HG02623 (cell line): ENCODE measurements at regions not wholly inside any gene's neighbourhood (a gene's known extent, or its start where the extent isn't known, plus 50 kb on each side); places are given as distances from the start of the nearest gene placed in this dataset.

ENCODE experiments used
- ATAC-seq: cut with Tn5 transposase; IDR thresholded peaks from one replicate; pipeline ENCODE4 v1.9.1; 2021; ENCODE audit warnings: moderate library complexity; ENCODE audit not compliant: unreplicated experiment

GRCh38 chr3:59267021-59267420 lies 217.2 kb upstream of the CFAP20DC start:
- no peak for ATAC-seq

DNA sequence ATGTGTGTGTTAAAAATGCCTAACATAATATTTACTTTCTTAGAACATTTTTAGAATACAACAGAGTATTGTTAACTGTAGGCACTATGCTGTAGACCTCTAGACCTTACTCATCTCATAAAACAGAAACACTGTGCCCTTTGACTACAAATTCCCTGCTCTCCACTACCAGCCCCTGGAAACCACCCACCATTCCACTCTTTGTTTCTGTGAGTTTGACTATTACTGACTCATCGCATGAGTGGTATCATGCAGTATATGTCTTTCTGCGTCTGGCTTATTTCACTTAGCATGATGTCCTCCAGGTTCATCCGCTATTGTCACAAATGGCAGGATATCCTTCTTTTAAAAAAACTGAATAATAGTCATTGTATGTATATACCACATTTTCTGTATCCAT lies 216.7 kb upstream of the CFAP20DC start:
- ATAC-seq = no peak

DNA sequence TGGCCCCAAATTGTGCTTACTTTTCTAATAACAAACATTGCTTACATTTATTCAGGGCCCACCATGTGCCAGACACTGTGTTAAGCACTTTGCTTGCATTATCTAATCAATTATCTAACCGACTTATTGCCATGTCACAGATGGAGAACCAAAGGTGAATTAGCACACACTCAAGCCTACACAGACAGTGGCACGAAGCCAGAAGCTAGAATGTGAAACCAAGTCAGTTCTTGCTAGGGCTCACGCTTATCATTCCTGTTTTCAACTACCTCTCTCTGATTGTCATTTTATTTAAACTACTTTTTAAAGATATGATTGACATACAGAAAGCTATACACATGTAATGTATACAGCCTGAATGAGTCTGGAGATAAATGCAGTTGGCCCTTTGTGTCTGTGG lies 215.7 kb upstream of the CFAP20DC start:
- ATAC-seq = no peak

DNA sequence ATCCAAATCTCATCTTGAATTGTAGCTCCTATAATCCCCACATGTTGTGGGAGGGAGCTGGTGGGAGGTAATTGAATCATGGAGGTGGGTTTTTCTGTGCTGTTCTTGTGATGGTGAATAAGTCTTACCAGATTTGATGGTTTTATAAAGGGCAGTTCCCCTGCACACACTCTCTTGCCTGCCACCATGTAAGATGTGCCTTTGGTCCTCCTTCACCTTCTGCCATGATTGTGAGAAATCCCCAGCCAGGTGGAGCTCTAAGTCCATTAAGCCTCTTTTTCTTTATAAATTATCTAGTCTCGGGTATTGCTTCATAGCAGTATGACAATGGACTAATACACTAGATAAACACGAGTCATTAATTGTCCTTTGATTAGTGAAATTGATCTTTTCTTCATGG lies 214.5 kb upstream of the CFAP20DC start:
- no peak for ATAC-seq

- ATAC-seq = no peak
Observed at GRCh38 chr3:59263152-59263551, 213.3 kb upstream of the CFAP20DC start.

DNA sequence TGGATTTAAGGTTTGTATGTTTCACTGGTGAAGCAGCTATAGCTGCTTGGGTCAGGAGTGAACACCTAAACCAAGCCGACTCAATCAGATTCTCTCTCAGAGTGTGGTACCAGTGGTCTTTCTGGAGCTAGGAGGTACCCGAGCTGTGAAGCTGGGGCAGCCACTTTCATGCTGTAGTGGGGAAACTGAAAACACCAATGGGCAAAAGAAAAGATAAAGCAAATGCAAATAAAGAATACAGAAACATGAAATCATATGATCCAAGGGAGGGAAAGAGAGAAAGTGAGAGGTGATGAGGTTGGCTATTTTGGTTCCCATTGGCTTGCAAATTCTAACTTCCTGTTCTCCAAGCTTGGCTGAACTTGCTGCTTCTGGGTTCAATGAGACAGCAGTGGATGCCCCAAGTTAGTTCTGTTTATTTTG lies 212.3 kb upstream of the CFAP20DC start:
- ATAC-seq = peak; percentile 96

- no peak for ATAC-seq
Observed at GRCh38 chr3:59261009-59261408, 211.2 kb upstream of the CFAP20DC start.

DNA sequence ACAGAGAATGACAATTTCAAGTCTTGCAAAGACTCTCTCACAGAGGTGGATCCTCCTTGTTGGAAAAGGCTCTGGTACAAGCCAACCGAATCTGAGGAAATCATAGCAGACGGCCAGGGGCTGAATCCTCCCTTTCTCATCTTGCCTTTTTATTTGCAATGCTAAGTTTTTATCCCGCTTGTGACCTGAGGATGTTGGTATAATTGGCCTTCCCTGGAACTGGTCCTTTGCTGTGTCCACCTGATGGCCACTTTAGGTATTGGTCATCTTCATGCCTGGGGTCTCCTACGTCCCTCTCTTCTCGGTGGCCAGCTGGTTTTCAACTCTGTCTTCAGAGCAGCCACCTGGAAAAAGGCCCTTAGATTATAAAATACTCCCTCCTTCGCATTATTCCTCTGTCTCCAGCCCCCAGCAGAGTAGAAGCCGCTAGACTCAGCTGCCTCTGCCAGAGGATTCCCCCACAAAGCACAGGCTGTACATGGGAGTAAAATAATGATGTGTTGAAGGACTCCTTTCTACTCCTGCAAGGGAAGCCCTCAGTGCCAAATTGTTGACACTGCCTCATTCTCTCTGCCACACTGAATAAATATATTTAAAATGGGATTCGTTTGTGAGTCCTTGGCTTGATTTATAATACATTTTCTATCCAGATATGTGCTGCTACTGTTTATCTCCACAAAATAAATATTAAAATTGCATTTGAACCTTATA lies 208.9 kb upstream of the CFAP20DC start:
- ATAC-seq = no peak

GRCh38 chr3:59257506-59257905 lies 207.7 kb upstream of the CFAP20DC start:
- no peak for ATAC-seq

- ATAC-seq = no peak
Observed at GRCh38 chr3:59256230-59256629, 206.4 kb upstream of the CFAP20DC start.

GRCh38 chr3:59254976-59255375 lies 205.2 kb upstream of the CFAP20DC start:
- no peak for ATAC-seq

DNA sequence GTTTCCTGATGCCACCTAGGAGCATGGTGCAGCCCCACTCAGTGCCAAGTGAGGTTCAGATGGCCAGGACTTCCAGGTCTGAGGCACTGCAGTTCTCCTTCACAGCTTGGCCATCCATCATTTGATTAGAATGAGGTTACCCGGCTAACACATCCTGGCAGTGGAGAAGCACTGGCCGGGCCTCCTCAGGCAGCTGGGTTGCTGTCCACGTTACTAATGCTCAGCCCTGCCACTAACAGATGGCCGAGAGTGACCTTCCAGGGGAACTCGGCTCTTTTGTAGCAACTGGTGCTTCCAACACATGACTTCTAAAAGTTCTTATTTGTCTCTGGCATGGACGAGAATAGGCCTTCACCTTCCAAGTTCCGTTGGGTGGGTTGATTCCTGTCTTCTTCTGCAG lies 204.6 kb upstream of the CFAP20DC start:
- ATAC-seq = no peak

DNA sequence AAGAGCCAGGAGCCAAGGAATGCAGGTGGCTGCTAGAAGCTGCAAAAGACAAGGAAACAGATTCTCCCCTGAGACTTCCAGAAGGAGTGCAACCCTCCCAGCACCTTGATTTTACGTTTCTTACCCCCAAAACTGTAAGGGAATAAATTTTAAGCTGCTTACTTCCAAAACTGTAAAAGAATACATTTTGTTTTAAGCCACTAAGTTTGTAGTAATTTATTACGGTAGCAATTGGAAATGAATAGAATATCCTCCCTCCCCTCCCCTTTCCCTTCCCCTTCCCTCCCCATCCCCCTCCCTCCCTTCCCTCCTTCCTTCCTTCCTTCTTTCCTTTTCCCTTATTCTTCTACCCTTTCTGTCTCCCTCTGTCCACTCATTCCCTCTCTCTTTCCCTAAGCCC lies 203.7 kb upstream of the CFAP20DC start:
- no peak for ATAC-seq

- ATAC-seq = no peak
Observed at GRCh38 chr3:59251869-59252268, 202.0 kb upstream of the CFAP20DC start.

DNA sequence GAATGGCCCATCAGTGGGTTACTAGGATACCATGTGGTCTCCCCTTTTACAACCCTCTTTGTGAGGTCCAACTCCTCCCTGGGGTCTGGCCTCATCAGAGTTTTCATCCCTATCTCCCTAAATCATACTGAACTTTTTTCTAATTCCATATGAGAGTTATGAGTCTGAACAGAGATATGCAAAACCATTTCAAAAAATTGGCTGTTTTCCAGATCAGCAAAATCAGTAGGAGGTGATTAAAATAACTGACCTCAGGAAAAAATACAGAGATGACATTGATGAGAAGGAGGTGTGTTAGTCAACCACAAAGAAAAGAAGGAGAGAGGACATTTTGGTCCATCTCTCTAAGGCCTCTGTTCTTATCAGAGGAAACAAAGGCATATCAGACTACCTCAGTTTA lies 200.8 kb upstream of the CFAP20DC start:
- no peak for ATAC-seq

DNA sequence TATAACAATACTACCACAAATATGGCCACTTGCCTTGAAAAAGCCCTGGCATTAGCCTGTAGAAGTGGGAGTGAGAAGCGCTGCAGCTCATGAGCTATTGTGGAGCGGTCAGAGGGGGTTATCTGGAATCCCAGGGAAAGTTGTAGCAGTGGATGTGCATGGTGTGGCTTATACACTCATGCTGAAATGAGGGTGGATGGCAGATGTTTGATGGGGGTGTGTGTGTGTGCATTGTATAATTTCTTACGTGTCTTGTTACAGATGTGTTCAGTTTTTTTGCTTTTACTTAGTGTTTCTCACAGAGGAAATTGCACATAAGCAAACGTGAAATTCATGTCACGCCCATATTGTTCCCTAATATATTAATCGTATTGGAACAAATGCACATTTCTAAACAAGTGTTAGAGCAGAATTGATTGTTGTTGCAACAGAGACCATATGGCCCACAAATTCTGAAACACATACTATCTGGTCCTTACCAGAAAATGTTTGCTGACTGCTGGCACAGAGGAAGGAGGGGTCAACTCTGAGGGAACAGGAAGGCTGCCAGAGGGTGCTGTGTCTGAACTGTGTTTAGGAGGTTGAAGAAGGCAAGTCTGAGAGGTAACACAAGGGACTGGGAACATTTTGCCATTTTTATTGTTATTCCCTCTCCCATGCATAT lies 200.0 kb upstream of the CFAP20DC start:
- ATAC-seq = no peak

- ATAC-seq = no peak
Observed at GRCh38 chr3:59249004-59249403, 199.2 kb upstream of the CFAP20DC start.

DNA sequence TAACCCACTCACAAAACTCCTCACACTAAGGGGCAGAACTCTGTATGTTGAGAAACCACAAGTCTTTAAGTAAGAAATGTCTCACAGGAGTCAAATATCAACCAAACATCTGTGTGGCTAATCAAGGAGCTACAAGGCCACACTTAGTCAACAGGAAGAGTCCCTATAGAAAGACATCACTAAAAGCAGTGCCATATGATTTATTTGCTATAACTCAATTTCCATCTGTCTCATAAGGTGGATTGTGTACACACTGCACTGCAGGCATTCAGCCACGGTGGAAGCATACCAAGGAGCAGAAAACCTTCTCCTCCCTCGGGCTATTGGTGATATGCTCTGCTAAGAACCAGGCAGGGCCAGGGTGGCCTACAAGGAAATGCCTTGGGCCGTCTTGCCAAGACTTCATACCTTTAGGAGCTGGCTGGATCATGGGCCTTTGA lies 197.6 kb upstream of the CFAP20DC start:
- ATAC-seq = no peak

DNA sequence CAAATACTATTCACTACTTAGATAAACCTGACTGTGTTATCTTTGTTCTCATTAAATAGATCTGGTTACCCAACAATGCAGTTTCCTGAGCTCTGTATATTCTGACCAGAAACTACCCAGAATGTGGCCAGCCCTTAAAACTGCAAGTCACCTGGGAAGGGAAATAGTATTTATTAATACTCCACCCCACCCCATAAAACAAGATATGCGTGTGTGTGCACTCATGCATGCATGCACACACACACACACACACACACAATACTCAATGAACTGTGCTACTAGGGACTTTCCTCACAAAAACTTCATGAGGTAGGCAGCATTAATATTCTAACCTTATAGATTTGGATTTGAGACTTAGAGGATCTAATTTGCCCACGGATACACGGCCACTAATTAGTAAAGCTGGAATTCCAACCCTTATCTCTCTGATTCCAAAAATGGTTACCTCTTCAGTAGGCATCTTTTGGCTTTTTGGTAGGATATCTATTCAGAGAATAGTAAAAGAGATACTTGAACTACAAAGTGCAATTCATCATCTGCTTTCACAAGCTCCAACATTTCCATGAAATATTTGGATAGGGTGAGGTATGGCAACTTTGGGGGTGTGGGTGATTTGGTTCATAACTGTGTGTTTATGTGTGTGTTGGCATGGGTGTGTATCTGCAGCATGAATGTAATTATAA lies 197.0 kb upstream of the CFAP20DC start:
- ATAC-seq = no peak

- no peak for ATAC-seq
Observed at GRCh38 chr3:59245859-59246501, 196.2 kb upstream of the CFAP20DC start.

- no peak for ATAC-seq
Observed at GRCh38 chr3:59245300-59245858, 195.6 kb upstream of the CFAP20DC start.
